ENCODE measurements at regions not wholly inside any gene's neighbourhood (a gene's known extent, or its start where the extent isn't known, plus 50 kb on each side); places are given as distances from the start of the nearest gene placed in this dataset.
"Not testable (repeated sequence)": the region's sequence is repeated elsewhere in the genome, so short reads cannot be mapped to it uniquely, and the experiment has no call there.

GRCh38 chr5:82512025-82512424 is 233.9 kb upstream of the RPS23 start:
- H3K36me3 Mint-ChIP-seq: peaks cover 3% of the 10 kb centered on the region
- no peak overlapping the region for H3K27ac Mint-ChIP-seq
- peaks cover 5% of the 10 kb centered on the region for H3K9me3 Mint-ChIP-seq
- H3K4me1 Mint-ChIP-seq (ENCODE audit: low read depth): peaks cover 4% of the 10 kb centered on the region
- intact Hi-C loops (cut with micrococcal nuclease): no loop called here
- CTCF ChIA-PET: interaction anchor here (0.8 to 1.2 kb wide), 2 partner anchors 160 to 1415 kb away, joined by 3 read pairs; no protein-coding TSS in a partner anchor
- DNase-seq: peak; percentile 32
- H3K4me3 Mint-ChIP-seq: no peak overlapping the region
- POLR2A ChIA-PET: no interaction called here
- no peaks in the 10 kb centered on the region for H3K27me3 Mint-ChIP-seq

DNA sequence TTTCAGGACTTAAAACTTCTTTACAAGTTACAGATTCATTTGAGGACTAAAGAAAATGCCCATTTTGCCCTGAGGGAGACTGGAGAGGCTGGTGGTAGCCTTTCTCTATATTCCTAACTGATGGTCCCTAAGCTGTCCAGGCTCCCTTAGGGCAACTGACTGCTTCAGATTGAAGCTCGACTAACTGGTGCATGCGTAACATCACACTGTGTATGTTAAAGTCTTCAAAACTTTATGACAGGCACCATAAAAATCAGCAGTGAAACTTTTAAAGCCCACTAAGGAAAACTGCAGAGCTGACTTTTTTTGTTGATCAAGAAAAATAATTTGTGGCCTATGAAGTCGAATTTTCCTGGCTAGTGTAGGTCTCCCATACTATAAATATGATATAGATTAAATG is 233.0 kb upstream of the RPS23 start:
- peaks cover 9% of the 10 kb centered on the region for H3K9me3 Mint-ChIP-seq
- no peak overlapping the region for H3K27ac Mint-ChIP-seq
- H3K4me1 Mint-ChIP-seq (ENCODE audit: low read depth): peaks cover 4% of the 10 kb centered on the region
- DNase-seq: no peak
- H3K27me3 Mint-ChIP-seq: no peaks in the 10 kb centered on the region
- CTCF ChIA-PET: interaction anchor here (0.8 to 1.2 kb wide), 2 partner anchors 159 to 1416 kb away, joined by 3 read pairs; no protein-coding TSS in a partner anchor
- POLR2A ChIA-PET: no interaction called here
- peaks cover 6% of the 10 kb centered on the region for H3K36me3 Mint-ChIP-seq
- intact Hi-C loops (cut with micrococcal nuclease): no loop called here
- no peak overlapping the region for H3K4me3 Mint-ChIP-seq

GRCh38 chr5:82509762-82510161 is 231.6 kb upstream of the RPS23 start:
- H3K9me3 Mint-ChIP-seq: peaks cover 9% of the 10 kb centered on the region
- no peak overlapping the region for H3K4me3 Mint-ChIP-seq
- peaks cover 6% of the 10 kb centered on the region for H3K36me3 Mint-ChIP-seq
- no peak overlapping the region for H3K27ac Mint-ChIP-seq
- no peak for DNase-seq
- H3K4me1 Mint-ChIP-seq (ENCODE audit: low read depth): peaks cover 4% of the 10 kb centered on the region
- ChIA-PET CTCF (no interaction called here), POLR2A (no interaction called here)
- no peaks in the 10 kb centered on the region for H3K27me3 Mint-ChIP-seq
- intact Hi-C loops (cut with micrococcal nuclease): no loop called here

- DNase-seq; POLR2A ChIA-PET; H3K27me3 Mint-ChIP-seq; H3K36me3 Mint-ChIP-seq; H3K4me1 Mint-ChIP-seq (ENCODE audit: low read depth); CTCF ChIA-PET; H3K27ac Mint-ChIP-seq; H3K9me3 Mint-ChIP-seq; intact Hi-C loops (cut with micrococcal nuclease); H3K4me3 Mint-ChIP-seq: not testable (repeated sequence)
Observed at GRCh38 chr5:82506390-82506789, 228.2 kb upstream of the RPS23 start.

GRCh38 chr5:82499725-82500244 is 221.6 kb upstream of the RPS23 start:
- no peak overlapping the region for H3K27ac Mint-ChIP-seq
- ChIA-PET CTCF (no interaction called here), POLR2A (no interaction called here)
- no peak overlapping the region for H3K4me3 Mint-ChIP-seq
- no peaks in the 10 kb centered on the region for H3K27me3 Mint-ChIP-seq
- peaks cover 4% of the 10 kb centered on the region for H3K4me1 Mint-ChIP-seq (ENCODE audit: low read depth)
- DNase-seq: no peak
- no peaks in the 10 kb centered on the region for H3K9me3 Mint-ChIP-seq
- intact Hi-C loops (cut with micrococcal nuclease): loop anchor here (10.0 kb wide), 1 partner anchor 145 kb away; no protein-coding TSS in a partner anchor
- no peaks in the 10 kb centered on the region for H3K36me3 Mint-ChIP-seq

- Mint-ChIP-seq H3K36me3 (no peaks in the 10 kb centered on the region), H3K9me3 (no peaks in the 10 kb centered on the region), H3K4me3 (no peak overlapping the region), H3K4me1 (ENCODE audit: low read depth) (peaks cover 6% of the 10 kb centered on the region), H3K27me3 (no peaks in the 10 kb centered on the region), H3K27ac (no peak overlapping the region)
- DNase-seq: no peak
- POLR2A ChIA-PET: no interaction called here
- CTCF ChIA-PET: no interaction called here
- intact Hi-C loops (cut with micrococcal nuclease): loop anchor here (10.0 kb wide), 1 partner anchor 142 kb away; no protein-coding TSS in a partner anchor
Observed at GRCh38 chr5:82497242-82497641, 219.1 kb upstream of the RPS23 start.

- Mint-ChIP-seq H3K4me3 (no peak overlapping the region), H3K36me3 (no peaks in the 10 kb centered on the region), H3K4me1 (ENCODE audit: low read depth) (peaks cover 6% of the 10 kb centered on the region), H3K27me3 (no peaks in the 10 kb centered on the region), H3K9me3 (no peaks in the 10 kb centered on the region), H3K27ac (no peak overlapping the region)
- intact Hi-C loops (cut with micrococcal nuclease): loop anchor here (10.0 kb wide), 1 partner anchor 140 kb away; no protein-coding TSS in a partner anchor
- POLR2A ChIA-PET: no interaction called here
- no peak for DNase-seq
- CTCF ChIA-PET: interaction anchor here (0.6 to 1.2 kb wide), 8 partner anchors 11 to 184 kb away, joined by 3 to 5 read pairs (median 3); no protein-coding TSS in a partner anchor
Observed at GRCh38 chr5:82494942-82495341, 216.8 kb upstream of the RPS23 start.

DNA sequence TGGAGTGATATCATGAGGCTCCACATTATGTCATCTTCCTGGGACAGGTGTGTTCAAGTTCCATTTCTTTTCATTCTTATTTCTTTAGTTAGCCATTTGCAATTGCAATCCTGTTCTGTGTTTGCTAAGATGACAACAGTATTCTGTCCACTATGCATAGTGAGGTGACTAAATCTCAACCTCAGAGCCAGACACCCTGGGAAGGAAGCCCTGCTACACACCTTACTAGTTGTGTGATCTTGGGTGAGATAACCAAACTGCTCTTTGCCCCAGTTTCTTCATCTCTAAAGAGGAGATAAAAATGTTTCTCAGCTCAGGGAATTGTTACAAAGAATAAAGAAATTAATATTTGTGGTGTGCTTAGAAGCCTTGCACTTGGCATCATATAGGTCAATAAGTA is 215.1 kb upstream of the RPS23 start:
- Mint-ChIP-seq H3K4me1 (ENCODE audit: low read depth) (peaks cover 2% of the 10 kb centered on the region), H3K36me3 (no peaks in the 10 kb centered on the region), H3K9me3 (no peaks in the 10 kb centered on the region), H3K27ac (no peak overlapping the region), H3K4me3 (no peak overlapping the region), H3K27me3 (no peaks in the 10 kb centered on the region)
- DNase-seq: no peak
- intact Hi-C loops (cut with micrococcal nuclease): loop anchor here (10.0 kb wide), 1 partner anchor 138 kb away; no protein-coding TSS in a partner anchor
- POLR2A ChIA-PET: no interaction called here
- CTCF ChIA-PET: no interaction called here

DNA sequence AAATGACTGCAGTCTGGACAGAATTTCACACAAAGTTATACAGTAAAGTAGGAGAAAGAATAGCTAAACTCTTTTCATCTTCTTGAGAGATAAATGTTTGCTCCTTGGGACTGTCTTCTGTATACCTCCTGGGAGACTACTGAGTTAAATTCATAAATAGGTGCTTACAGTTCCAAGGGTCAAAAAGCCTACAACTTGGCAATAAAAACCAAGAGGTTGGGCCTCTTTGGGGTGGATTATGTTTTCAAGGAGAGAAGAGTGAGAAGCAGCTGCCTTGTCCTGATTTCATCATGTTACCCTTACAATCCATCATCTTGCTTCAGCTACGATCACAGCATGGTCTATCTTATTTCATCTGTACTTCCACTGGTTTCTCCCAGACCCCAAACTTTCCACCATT is 213.2 kb upstream of the RPS23 start:
- Mint-ChIP-seq H3K4me1 (ENCODE audit: low read depth) (peaks cover 2% of the 10 kb centered on the region), H3K27me3 (no peaks in the 10 kb centered on the region), H3K4me3 (no peak overlapping the region), H3K36me3 (no peaks in the 10 kb centered on the region), H3K9me3 (no peaks in the 10 kb centered on the region), H3K27ac (no peak overlapping the region)
- ChIA-PET POLR2A (no interaction called here), CTCF (no interaction called here)
- intact Hi-C loops (cut with micrococcal nuclease): loop anchor here (10.0 kb wide), 1 partner anchor 137 kb away; no protein-coding TSS in a partner anchor
- no peak for DNase-seq

DNA sequence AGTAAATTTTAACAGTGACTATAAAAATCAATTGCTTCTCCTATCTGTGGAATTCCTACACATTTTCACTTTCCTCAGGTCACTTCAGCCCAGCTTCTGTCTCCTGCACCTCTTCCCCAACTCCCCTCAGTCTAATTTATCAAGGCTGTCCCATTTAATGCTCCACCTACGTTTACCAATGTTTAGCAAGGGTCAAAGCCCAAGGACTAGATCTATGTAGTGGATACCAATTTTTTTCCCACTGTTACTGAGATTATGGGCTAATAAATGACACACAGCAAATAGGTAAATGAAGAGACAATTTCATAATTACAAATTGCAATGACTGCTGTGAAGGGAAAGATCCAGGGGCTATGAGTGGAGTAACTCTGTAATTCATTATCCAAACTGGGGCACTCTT is 211.5 kb upstream of the RPS23 start:
- H3K4me3 Mint-ChIP-seq: no peak overlapping the region
- peaks cover 2% of the 10 kb centered on the region for H3K4me1 Mint-ChIP-seq (ENCODE audit: low read depth)
- intact Hi-C loops (cut with micrococcal nuclease): loop anchor here (10.0 kb wide), 1 partner anchor 135 kb away; no protein-coding TSS in a partner anchor
- H3K36me3 Mint-ChIP-seq: no peaks in the 10 kb centered on the region
- no peaks in the 10 kb centered on the region for H3K9me3 Mint-ChIP-seq
- no peak overlapping the region for H3K27ac Mint-ChIP-seq
- DNase-seq: no peak
- POLR2A ChIA-PET: no interaction called here
- CTCF ChIA-PET: no interaction called here
- H3K27me3 Mint-ChIP-seq: no peaks in the 10 kb centered on the region

DNA sequence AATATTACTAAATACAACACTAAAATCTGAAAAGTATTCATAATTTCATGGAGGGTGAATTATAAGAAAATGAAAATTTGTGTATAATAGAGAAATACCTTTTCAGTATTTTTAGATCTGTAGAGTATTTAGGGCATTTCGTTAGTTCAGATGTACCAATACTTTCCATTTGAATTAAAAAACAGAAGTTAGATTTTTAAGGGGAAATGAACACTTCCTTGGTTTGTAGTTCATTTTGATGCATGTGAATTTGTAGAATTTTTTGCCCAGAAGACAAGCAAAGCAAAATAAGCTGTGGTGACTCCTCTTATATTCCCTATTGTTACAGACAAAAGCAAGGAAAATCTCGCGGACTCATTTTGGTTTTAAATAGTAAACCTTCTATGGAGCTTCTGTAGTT is 209.0 kb upstream of the RPS23 start:
- H3K9me3 Mint-ChIP-seq: no peaks in the 10 kb centered on the region
- no peaks in the 10 kb centered on the region for H3K27me3 Mint-ChIP-seq
- CTCF ChIA-PET: interaction anchor here (0.8 kb wide), 1 partner anchor 39 kb away, joined by 4 read pairs; no protein-coding TSS in a partner anchor
- H3K4me3 Mint-ChIP-seq: no peak overlapping the region
- no peak overlapping the region for H3K27ac Mint-ChIP-seq
- intact Hi-C loops (cut with micrococcal nuclease): no loop called here
- no peak for DNase-seq
- no peaks in the 10 kb centered on the region for H3K36me3 Mint-ChIP-seq
- H3K4me1 Mint-ChIP-seq (ENCODE audit: low read depth): no peaks in the 10 kb centered on the region
- POLR2A ChIA-PET: no interaction called here

DNA sequence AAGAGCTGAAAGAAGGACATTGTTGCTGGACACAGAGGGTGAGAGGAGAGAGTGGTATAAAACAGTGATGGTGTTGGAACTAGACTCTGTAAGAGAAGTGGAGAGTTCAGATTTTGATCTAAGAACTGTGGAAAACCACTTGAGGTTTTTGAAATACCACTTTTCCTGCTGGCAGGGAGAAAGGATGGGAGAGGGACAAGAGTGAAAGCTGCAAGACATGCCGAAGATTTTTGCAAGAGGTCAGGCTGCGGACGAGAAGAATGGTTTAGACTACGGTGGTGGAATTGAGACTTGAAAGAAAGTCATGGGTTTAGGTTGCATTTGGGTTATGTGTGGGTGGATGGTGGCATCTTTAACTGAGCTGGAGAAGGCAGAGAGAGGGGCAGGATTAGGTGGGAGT is 202.2 kb upstream of the RPS23 start:
- H3K27me3 Mint-ChIP-seq: peaks cover 3% of the 10 kb centered on the region
- ChIA-PET POLR2A (no interaction called here), CTCF (no interaction called here)
- DNase-seq: no peak
- H3K36me3 Mint-ChIP-seq: no peaks in the 10 kb centered on the region
- intact Hi-C loops (cut with micrococcal nuclease): no loop called here
- H3K4me1 Mint-ChIP-seq (ENCODE audit: low read depth): no peaks in the 10 kb centered on the region
- H3K4me3 Mint-ChIP-seq: no peak overlapping the region
- H3K9me3 Mint-ChIP-seq: no peaks in the 10 kb centered on the region
- no peak overlapping the region for H3K27ac Mint-ChIP-seq

DNA sequence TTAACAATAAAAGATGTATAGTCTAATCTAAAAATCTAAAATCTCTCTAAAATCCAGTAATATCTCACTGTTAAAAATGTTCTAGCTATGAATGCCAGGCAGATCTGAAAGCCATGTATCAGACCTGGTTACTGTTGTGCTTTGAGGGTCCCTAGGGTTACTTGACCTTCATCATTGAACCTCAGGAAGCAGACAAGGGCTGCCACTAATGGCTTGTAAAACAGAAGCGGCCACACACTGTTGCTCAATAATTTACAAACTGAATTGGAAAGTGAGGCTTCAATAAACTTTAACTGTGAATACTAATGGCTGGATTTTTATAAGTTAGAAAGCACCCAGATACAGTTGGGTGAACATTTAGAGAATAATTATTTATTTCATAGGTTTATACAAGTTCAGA is 198.0 kb upstream of the RPS23 start:
- no peak overlapping the region for H3K27ac Mint-ChIP-seq
- no peaks in the 10 kb centered on the region for H3K36me3 Mint-ChIP-seq
- H3K4me3 Mint-ChIP-seq: no peak overlapping the region
- intact Hi-C loops (cut with micrococcal nuclease): no loop called here
- CTCF ChIA-PET: no interaction called here
- H3K27me3 Mint-ChIP-seq: peaks cover 9% of the 10 kb centered on the region
- no peaks in the 10 kb centered on the region for H3K9me3 Mint-ChIP-seq
- DNase-seq: no peak
- POLR2A ChIA-PET: no interaction called here
- no peaks in the 10 kb centered on the region for H3K4me1 Mint-ChIP-seq (ENCODE audit: low read depth)
